GM23248 (cell line): ENCODE measurements at regions not wholly inside any gene's neighbourhood (a gene's known extent, or its start where the extent isn't known, plus 50 kb on each side); places are given as distances from the start of the nearest gene placed in this dataset.

Experiments used
- DNase-seq: peaks from one replicate; pipeline ENCODE4 v3.0.0-alpha.2; 2015
- H2AFZ ChIP-seq: fragments of 200-600 bp; sonication (generic); 2 replicates; pipeline ENCODE4 v1.6.1; 2016; ENCODE audit warnings: antibody characterized with exemption
- H3F3A ChIP-seq: fragments of 200-600 bp; sonication (generic); 2 replicates; pipeline ENCODE4 v1.6.1; 2016; ENCODE audit warnings: mild to moderate bottlenecking, antibody characterized with exemption, mixed run types; ENCODE audit not compliant: insufficient read depth
- H3K27ac ChIP-seq: fragments of 200-600 bp; sonication (generic); 2 replicates; pipeline ENCODE4 v1.5.1; 2016; ENCODE audit warnings: mild to moderate bottlenecking
- H3K27me3 ChIP-seq: fragments of 200-600 bp; sonication (generic); replicated peaks from 2 replicates; pipeline ENCODE4 v1.6.1; 2016; ENCODE audit warnings: mild to moderate bottlenecking; ENCODE audit not compliant: insufficient read depth
- H3K36me3 ChIP-seq: fragments of 200-600 bp; sonication (generic); 2 replicates; pipeline ENCODE4 v1.6.1; 2016; ENCODE audit warnings: low read depth, mild to moderate bottlenecking
- H3K4me1 ChIP-seq: fragments of 200-600 bp; sonication (generic); 2 replicates; pipeline ENCODE4 v1.6.1; 2016; ENCODE audit warnings: mild to moderate bottlenecking; ENCODE audit not compliant: insufficient read depth
- H3K4me2 ChIP-seq: fragments of 200-600 bp; sonication (generic); one replicate; pipeline ENCODE4 v1.6.1; 2016; ENCODE audit warnings: mild to moderate bottlenecking; ENCODE audit not compliant: unreplicated experiment
- H3K4me3 ChIP-seq: fragments of 200-600 bp; sonication (generic); 2 replicates; pipeline ENCODE4 v1.5.1; 2016; ENCODE audit warnings: mild to moderate bottlenecking
- H3K79me2 ChIP-seq: fragments of 200-600 bp; sonication (generic); 2 replicates; pipeline ENCODE4 v1.6.1; 2016; ENCODE audit warnings: mild to moderate bottlenecking; ENCODE audit not compliant: insufficient read depth
- H3K9ac ChIP-seq: fragments of 200-600 bp; sonication (generic); 2 replicates; pipeline ENCODE4 v1.6.1; 2016; ENCODE audit warnings: mild to moderate bottlenecking
- H3K9me2 ChIP-seq: fragments of 200-600 bp; sonication (generic); 2 replicates; pipeline ENCODE4 v1.6.1; 2016; ENCODE audit warnings: mixed run types, mild to moderate bottlenecking, moderate library complexity; ENCODE audit not compliant: insufficient read depth
- H3K9me3 ChIP-seq: fragments of 200-600 bp; sonication (generic); one replicate; pipeline ENCODE4 v1.6.1; 2017; ENCODE audit warnings: low read depth
- H4K20me1 ChIP-seq: fragments of 200-600 bp; sonication (generic); 2 replicates; pipeline ENCODE4 v1.6.0; 2016; ENCODE audit not compliant: insufficient read depth
- EZH2 ChIP-seq: fragments of 200-600 bp; sonication (generic); IDR thresholded peaks from 2 replicates; pipeline ENCODE4 v1.6.1; 2018; ENCODE audit warnings: antibody characterized with exemption, mild to moderate bottlenecking; ENCODE audit not compliant: insufficient read depth, poor library complexity, severe bottlenecking
- EZH2phosphoT487 ChIP-seq: fragments of 200-600 bp; sonication (generic); IDR thresholded peaks from 2 replicates; pipeline ENCODE4 v1.6.1; 2018; ENCODE audit warnings: antibody characterized with exemption, moderate library complexity, mild to moderate bottlenecking, low read depth; ENCODE audit not compliant: insufficient read depth
- WGBS, 2 experiments: methylation state at CpG; one replicate each; pipeline ENCODE4 v1.1.6; 2015 to 2017; ENCODE audit warnings: low lambda C conversion rate in 2 of 2, low coverage in 1 of 2; ENCODE audit errors: missing lambda C conversion rate in 2 of 2; 5-methylcytosine and 5-hydroxymethylcytosine counted together
- in situ Hi-C: fragments of 300-500 bp; cut with MboI; formaldehyde crosslinking; loops from 2 replicates; pipeline ENCODE4 v1.15.0; 2020

- Histone ChIP-seq H3K27me3 (no peaks in the 10 kb centered on the region), H3F3A (peaks cover 25% of the 10 kb centered on the region; the same call in 1 of the 2 replicates), H3K4me1 (peaks cover 49% of the 10 kb centered on the region), H4K20me1 (no peaks in the 10 kb centered on the region), H3K9ac (no peak overlapping the region), H3K79me2 (no peaks in the 10 kb centered on the region), H3K4me3 (no peak overlapping the region), H3K36me3 (no peaks in the 10 kb centered on the region), H3K27ac (no peak overlapping the region), H2AFZ (no peak overlapping the region), H3K9me3 (no peaks in the 10 kb centered on the region), H3K9me2 (no peaks in the 10 kb centered on the region; the same call in 1 of the 2 replicates), H3K4me2 (peak overlapping the region; percentile 40)
- WGBS, 2 experiments = 45 to 47% methylated on average over 2 of the region's 2 CpGs
- TF ChIP-seq EZH2phosphoT487 = no peak
- no peak for TF ChIP-seq EZH2
- in situ Hi-C loops = no loop called here
- DNase-seq = peak; percentile 27
These were observed 225.7 kb downstream of the FAM76B start for GRCh38 chr11:95563859-95564258.

- no peak overlapping the region for H3K9ac ChIP-seq
- H3K4me3 ChIP-seq = no peak overlapping the region
- peaks cover 44% of the 10 kb centered on the region for H3K4me1 ChIP-seq
- H3K27me3 ChIP-seq = no peaks in the 10 kb centered on the region
- TF ChIP-seq EZH2 = no peak
- TF ChIP-seq EZH2phosphoT487 = no peak
- H3K79me2 ChIP-seq = no peaks in the 10 kb centered on the region
- H3K36me3 ChIP-seq = no peaks in the 10 kb centered on the region
- no peak overlapping the region for H3K27ac ChIP-seq
- H3K9me3 ChIP-seq = no peaks in the 10 kb centered on the region
- H2AFZ ChIP-seq = no peak overlapping the region; the same call in 1 of the 2 replicates
- WGBS, 2 experiments = 47 to 50% methylated on average over 2 of the region's 2 CpGs
- no peaks in the 10 kb centered on the region; the same call in 1 of the 2 replicates for H3K9me2 ChIP-seq
- peaks cover 19% of the 10 kb centered on the region; the same call in 1 of the 2 replicates for H3F3A ChIP-seq
- peak; percentile 29 for DNase-seq
- peak overlapping the region; percentile 40 for H3K4me2 ChIP-seq
- in situ Hi-C loops = no loop called here
- H4K20me1 ChIP-seq = no peaks in the 10 kb centered on the region
These were observed 226.4 kb downstream of the FAM76B start for GRCh38 chr11:95563173-95563572.

- DNase-seq = no peak
- Histone ChIP-seq H3K79me2 (no peaks in the 10 kb centered on the region), H3K36me3 (no peaks in the 10 kb centered on the region), H3K9me3 (no peaks in the 10 kb centered on the region), H3K27ac (no peak overlapping the region), H3F3A (peaks cover 16% of the 10 kb centered on the region; the same call in 1 of the 2 replicates), H3K9ac (no peak overlapping the region), H3K9me2 (no peaks in the 10 kb centered on the region; the same call in 1 of the 2 replicates), H3K4me2 (no peak overlapping the region), H4K20me1 (no peaks in the 10 kb centered on the region), H3K27me3 (no peaks in the 10 kb centered on the region), H3K4me1 (peaks cover 36% of the 10 kb centered on the region), H3K4me3 (no peak overlapping the region), H2AFZ (no peak overlapping the region)
- no peak for TF ChIP-seq EZH2
- TF ChIP-seq EZH2phosphoT487 = no peak
- 93 to 95% methylated on average over 6 of the region's 6 CpGs for WGBS, 2 experiments
- in situ Hi-C loops = no loop called here
These were observed 227.2 kb downstream of the FAM76B start for GRCh38 chr11:95562196-95562921.

GRCh38 chr11:95559899-95560298 lies 229.7 kb downstream of the FAM76B start:
- no peak overlapping the region for H3K27ac ChIP-seq
- H2AFZ ChIP-seq = no peak overlapping the region
- 76 to 79% methylated on average over 4 of the region's 4 CpGs for WGBS, 2 experiments
- H3K36me3 ChIP-seq = no peaks in the 10 kb centered on the region
- H3K4me2 ChIP-seq = no peak overlapping the region
- no peaks in the 10 kb centered on the region for H3K27me3 ChIP-seq
- H4K20me1 ChIP-seq = no peaks in the 10 kb centered on the region
- no peaks in the 10 kb centered on the region for H3K79me2 ChIP-seq
- in situ Hi-C loops = no loop called here
- H3K9ac ChIP-seq = no peak overlapping the region
- H3K9me3 ChIP-seq = no peaks in the 10 kb centered on the region
- H3F3A ChIP-seq = peaks cover 16% of the 10 kb centered on the region; the same call in 1 of the 2 replicates
- no peaks in the 10 kb centered on the region; the same call in 1 of the 2 replicates for H3K9me2 ChIP-seq
- no peak overlapping the region for H3K4me3 ChIP-seq
- peaks cover 21% of the 10 kb centered on the region for H3K4me1 ChIP-seq
- DNase-seq = no peak
- TF ChIP-seq EZH2phosphoT487 (no peak), EZH2 (no peak)
